BLaER1 (cell line): ENCODE measurements at regions not wholly inside any gene's neighbourhood (a gene's known extent, or its start where the extent isn't known, plus 50 kb on each side); places are given as distances from the start of the nearest gene placed in this dataset.

Source experiments
- H3K27ac ChIP-seq: shearing (Covaris generic); formaldehyde crosslinking; 2 replicates; pipeline ENCODE4 v1.8.1; 2022
- H3K27me3 ChIP-seq: shearing (Covaris generic); formaldehyde crosslinking; 2 replicates; pipeline ENCODE4 v1.8.1; 2022
- H3K36me3 ChIP-seq: shearing (Covaris generic); formaldehyde crosslinking; 2 replicates; pipeline ENCODE4 v1.8.1; 2022
- H3K4me1 ChIP-seq: shearing (Covaris generic); formaldehyde crosslinking; 2 replicates; pipeline ENCODE4 v1.8.1; 2022
- H3K4me2 ChIP-seq: shearing (Covaris generic); formaldehyde crosslinking; 2 replicates; pipeline ENCODE4 v1.8.1; 2022
- H3K4me3 ChIP-seq: shearing (Covaris generic); formaldehyde crosslinking; 2 replicates; pipeline ENCODE4 v1.8.1; 2022
- H3K9ac ChIP-seq: shearing (Covaris generic); formaldehyde crosslinking; 2 replicates; pipeline ENCODE4 v1.8.1; 2022
- H3K9me3 ChIP-seq: shearing (Covaris generic); formaldehyde crosslinking; 2 replicates; pipeline ENCODE4 v1.8.1; 2022
- H4K20me1 ChIP-seq: shearing (Covaris generic); formaldehyde crosslinking; 2 replicates; pipeline ENCODE4 v1.8.1; 2022
- Cebpa-rat ChIP-seq: shearing (Covaris generic); IDR thresholded peaks from 2 replicates; pipeline ENCODE4 v1.8.1; 2022

DNA sequence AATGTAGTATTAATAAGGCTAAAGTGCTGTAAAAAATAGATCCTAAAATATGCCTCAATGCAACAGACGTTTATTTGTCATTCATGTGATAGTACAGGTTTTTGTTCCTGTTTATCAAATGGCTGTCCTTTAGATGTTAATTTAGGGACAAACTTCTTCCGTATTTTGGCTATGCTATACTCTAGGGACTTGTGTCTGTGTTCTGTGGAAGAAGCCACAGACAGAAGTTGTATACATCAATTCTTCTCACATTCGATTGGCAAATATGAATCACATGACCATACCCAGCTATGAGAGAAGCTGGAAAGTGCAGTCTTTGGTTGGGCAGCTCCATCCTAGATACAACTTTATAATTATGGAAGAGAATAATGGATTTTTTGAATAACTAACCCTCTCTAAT, 232.7 kb upstream of the SNX7 start:
- Histone ChIP-seq H3K4me1 (peaks cover 25% of the 10 kb centered on the region), H3K27me3 (no peaks in the 10 kb centered on the region), H3K36me3 (no peaks in the 10 kb centered on the region), H4K20me1 (no peaks in the 10 kb centered on the region), H3K4me3 (no peak overlapping the region), H3K4me2 (peak overlapping the region; percentile 39), H3K9ac (no peak overlapping the region), H3K9me3 (no peaks in the 10 kb centered on the region), H3K27ac (no peak overlapping the region)
- no peak for TF ChIP-seq Cebpa-rat

DNA sequence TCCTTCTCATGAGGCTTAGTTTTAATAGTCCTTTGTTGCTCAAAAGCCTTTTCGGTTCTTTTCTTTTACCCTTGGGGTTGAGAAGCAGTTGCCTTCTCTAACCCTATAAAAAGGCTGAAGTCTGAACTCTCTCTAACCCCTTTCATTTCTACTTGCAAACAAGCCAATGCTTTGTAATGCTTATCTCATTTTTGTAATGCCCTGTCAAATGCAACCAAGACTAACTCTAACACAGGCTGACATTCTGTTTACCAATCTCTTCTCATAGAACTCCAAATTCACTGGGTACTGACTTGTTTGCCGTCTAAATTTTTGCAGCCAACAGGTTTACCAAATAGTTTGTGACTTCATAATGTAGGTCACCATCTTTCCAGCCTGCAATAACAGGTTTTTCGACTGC, 233.9 kb upstream of the SNX7 start:
- H3K4me1 ChIP-seq: peaks cover 25% of the 10 kb centered on the region
- no peak overlapping the region for H3K27ac ChIP-seq
- no peaks in the 10 kb centered on the region for H3K36me3 ChIP-seq
- no peak overlapping the region for H3K4me2 ChIP-seq
- H3K9me3 ChIP-seq: no peaks in the 10 kb centered on the region
- no peaks in the 10 kb centered on the region for H4K20me1 ChIP-seq
- no peaks in the 10 kb centered on the region for H3K27me3 ChIP-seq
- H3K4me3 ChIP-seq: no peak overlapping the region
- no peak overlapping the region for H3K9ac ChIP-seq
- TF ChIP-seq Cebpa-rat: no peak

DNA sequence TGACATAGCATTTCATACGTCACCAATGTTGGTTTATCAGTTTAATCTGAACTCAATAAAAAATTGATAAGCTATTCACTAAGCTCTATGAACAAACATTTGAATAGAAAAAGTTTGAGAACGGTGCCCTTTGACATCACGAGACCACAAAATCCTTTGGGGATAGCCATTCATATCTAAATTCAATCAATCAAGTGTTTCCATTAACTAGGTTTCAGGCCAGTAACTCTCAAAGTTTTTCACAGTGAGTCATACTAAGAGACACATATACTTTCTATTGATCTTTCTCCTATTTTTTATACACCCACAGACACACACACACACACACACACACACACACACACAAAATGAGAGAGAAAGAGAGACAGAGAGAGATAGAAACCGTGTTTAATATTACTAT, 235.4 kb upstream of the SNX7 start:
- Histone ChIP-seq H3K36me3 (no peaks in the 10 kb centered on the region), H3K4me1 (peaks cover 25% of the 10 kb centered on the region), H3K4me2 (peak overlapping the region; percentile 7; the same call in 1 of the 2 replicates), H3K9ac (no peak overlapping the region), H3K9me3 (no peaks in the 10 kb centered on the region), H3K4me3 (no peak overlapping the region), H4K20me1 (no peaks in the 10 kb centered on the region), H3K27me3 (no peaks in the 10 kb centered on the region), H3K27ac (no peak overlapping the region)
- no peak for TF ChIP-seq Cebpa-rat

DNA sequence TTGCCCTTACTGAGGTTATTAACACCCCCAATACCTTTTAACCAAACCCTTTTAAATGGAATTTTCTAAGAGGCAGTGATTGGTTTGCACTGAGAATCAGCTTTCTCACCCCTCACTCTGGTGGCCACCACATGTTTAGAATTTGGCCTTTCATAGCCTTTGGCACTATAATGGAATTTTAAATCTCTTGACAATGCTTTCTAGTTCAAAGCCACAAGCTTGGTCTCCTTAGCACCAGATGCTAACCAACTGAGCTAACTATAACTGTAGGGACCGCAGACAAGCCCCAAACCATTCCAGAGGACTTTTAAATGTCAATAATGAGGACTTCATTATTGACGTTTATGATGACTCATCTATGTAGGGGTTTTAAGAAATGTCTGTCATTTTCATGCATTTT, 238.7 kb upstream of the SNX7 start:
- Histone ChIP-seq H3K27ac (no peak overlapping the region), H3K4me2 (no peak overlapping the region), H3K27me3 (no peaks in the 10 kb centered on the region), H3K4me3 (no peak overlapping the region), H4K20me1 (no peaks in the 10 kb centered on the region), H3K36me3 (no peaks in the 10 kb centered on the region), H3K9ac (no peak overlapping the region), H3K9me3 (no peaks in the 10 kb centered on the region), H3K4me1 (peaks cover 10% of the 10 kb centered on the region; the same call in 1 of the 2 replicates)
- TF ChIP-seq Cebpa-rat: no peak

DNA sequence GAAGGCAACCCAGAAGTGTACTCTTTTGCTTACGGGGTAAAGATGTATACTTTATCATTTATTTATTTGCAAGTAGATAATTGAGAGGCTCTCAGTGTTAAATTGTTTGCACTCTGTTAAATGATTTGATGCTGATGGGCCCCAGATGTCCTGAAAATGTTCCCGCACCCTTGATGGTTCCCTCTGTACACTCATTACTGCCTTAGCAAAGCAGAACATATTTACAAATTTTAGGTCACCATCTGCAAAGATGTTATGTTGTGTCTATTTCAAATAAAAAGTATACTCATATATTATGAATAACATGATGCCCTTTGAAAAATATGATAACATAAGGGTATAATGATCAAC, 240.5 kb upstream of the SNX7 start:
- H3K9ac ChIP-seq: no peak overlapping the region
- no peaks in the 10 kb centered on the region for H3K36me3 ChIP-seq
- H3K4me2 ChIP-seq: no peak overlapping the region
- H3K4me3 ChIP-seq: no peak overlapping the region
- H3K27me3 ChIP-seq: no peaks in the 10 kb centered on the region
- TF ChIP-seq Cebpa-rat: no peak
- no peak overlapping the region for H3K27ac ChIP-seq
- H4K20me1 ChIP-seq: no peaks in the 10 kb centered on the region
- no peaks in the 10 kb centered on the region for H3K9me3 ChIP-seq
- peaks cover under 1% of the 10 kb centered on the region; the same call in 1 of the 2 replicates for H3K4me1 ChIP-seq

DNA sequence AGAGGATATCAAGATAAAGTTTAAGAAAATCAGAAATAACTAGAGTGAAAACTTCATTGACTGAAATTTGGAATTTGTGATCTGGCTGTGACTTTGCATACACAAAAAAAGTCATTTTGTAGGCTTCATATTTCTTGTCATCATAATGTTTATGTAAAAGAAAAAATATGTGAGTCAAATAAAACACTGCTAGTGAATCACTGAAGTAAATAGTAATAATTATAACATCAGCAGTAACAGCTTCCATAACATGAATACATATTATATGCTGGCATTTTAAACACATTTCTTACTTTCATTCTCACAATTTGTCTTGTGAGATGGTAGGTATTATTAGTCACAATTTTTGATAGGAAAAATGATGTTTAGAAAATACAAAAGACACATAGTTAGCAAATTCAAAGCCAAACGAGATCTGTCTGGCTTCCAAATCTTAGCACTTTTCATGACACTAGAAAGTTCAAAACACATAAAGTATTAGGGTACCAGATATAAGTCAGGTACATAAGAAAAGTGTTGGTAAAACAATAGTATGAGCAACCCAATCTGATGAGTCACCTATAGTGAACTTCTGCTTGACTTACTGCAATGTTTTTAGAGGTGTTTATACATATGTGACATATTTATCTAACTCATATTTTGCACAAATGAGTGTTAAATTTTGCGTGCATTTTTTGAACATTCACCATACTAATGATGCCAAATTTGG, 241.0 kb upstream of the SNX7 start:
- Histone ChIP-seq H3K4me1 (no peaks in the 10 kb centered on the region), H3K9ac (no peak overlapping the region), H3K27ac (no peak overlapping the region), H3K4me3 (no peak overlapping the region), H3K4me2 (no peak overlapping the region), H4K20me1 (no peaks in the 10 kb centered on the region), H3K9me3 (no peaks in the 10 kb centered on the region), H3K36me3 (no peaks in the 10 kb centered on the region), H3K27me3 (no peaks in the 10 kb centered on the region)
- TF ChIP-seq Cebpa-rat: no peak

DNA sequence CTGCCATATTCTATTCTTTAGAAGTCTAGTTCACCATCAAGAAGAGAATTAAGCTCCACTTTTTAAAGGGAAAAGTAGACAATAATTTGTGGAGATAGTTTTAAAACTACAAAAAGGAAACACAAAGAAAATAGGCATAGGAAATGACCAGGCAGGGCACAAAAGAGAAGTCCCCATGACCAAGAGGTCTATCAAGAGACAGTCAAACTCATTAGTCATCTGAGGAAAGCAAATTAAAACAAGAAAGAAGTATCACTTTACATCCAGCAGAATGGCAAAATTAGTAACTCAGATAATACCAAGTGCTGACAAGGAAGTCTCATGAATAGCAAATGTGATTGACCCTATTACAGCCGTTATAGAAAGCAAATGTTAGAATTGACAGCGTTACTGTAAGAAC, 243.7 kb upstream of the SNX7 start:
- Histone ChIP-seq H3K9me3 (no peaks in the 10 kb centered on the region), H3K4me1 (no peaks in the 10 kb centered on the region)

DNA sequence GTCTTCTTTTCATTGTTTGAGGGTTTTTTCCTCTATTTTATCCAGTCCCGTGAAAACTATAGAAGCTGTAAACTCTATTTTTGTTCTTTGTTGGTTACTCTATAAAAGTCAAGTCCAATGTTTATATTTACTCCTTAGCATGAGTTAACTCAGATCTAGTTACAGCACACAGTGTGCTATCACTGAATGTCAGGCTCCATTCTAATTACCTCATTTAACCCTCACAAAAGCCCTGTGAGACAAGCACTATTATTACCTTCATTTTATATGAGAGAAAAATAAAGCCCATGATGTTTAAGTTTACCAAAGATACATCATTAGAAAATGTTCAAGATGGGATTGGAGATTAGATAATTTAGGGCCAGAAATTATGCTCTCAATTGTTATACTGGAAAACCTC, 251.4 kb upstream of the SNX7 start:
- no peak overlapping the region for H3K9ac ChIP-seq
- no peaks in the 10 kb centered on the region for H3K9me3 ChIP-seq
- no peak overlapping the region for H3K4me3 ChIP-seq
- no peak overlapping the region for H3K4me2 ChIP-seq
- no peaks in the 10 kb centered on the region for H3K27me3 ChIP-seq
- H3K27ac ChIP-seq: no peak overlapping the region
- H3K4me1 ChIP-seq: peaks cover 8% of the 10 kb centered on the region; the same call in 1 of the 2 replicates
- no peak for TF ChIP-seq Cebpa-rat
- no peaks in the 10 kb centered on the region for H4K20me1 ChIP-seq
- no peaks in the 10 kb centered on the region for H3K36me3 ChIP-seq

More for the DNA sequence above, 243.7 kb upstream of the SNX7 start:
- no peak for TF ChIP-seq Cebpa-rat
- Histone ChIP-seq H3K9ac (no peak overlapping the region), H3K4me2 (no peak overlapping the region), H3K27me3 (no peaks in the 10 kb centered on the region), H3K4me3 (no peak overlapping the region), H3K36me3 (no peaks in the 10 kb centered on the region), H4K20me1 (no peaks in the 10 kb centered on the region), H3K27ac (no peak overlapping the region)

DNA sequence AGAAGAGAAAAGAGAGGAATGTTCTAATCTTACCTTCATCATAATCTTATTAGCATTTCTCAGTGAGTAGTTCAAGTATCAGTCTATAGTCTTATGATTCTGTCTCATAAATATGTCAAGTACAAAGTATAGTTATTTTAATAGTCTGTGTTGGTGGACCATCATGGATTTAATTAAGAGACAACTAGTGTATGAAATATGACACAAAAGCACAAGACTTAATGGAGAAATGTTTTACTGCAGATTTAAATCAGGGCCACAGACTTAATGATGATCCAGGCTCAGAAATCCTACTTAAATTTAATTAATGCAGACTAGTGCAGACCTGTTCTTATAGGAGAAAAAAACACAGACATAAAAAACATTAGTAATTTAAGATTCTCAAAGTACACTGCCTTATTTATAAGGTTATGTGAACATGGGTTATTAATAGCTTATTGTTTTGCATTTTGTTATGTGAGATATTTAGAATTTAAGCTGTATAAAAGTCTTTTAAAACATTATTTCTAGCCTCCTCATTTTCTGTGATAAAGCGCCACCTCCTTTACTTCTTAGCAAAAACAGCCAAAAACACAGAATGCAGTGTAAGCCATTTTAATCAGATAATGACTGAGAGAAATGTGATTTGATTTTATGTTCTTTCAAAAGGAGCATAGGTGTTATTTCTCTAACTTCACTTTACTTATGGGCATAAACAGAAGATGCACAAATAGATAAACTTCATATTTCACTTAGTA, 255.0 kb upstream of the SNX7 start:
- Histone ChIP-seq H4K20me1 (no peaks in the 10 kb centered on the region), H3K27me3 (no peaks in the 10 kb centered on the region), H3K9ac (no peak overlapping the region), H3K9me3 (no peaks in the 10 kb centered on the region), H3K36me3 (no peaks in the 10 kb centered on the region), H3K27ac (no peak overlapping the region), H3K4me1 (peaks cover 37% of the 10 kb centered on the region), H3K4me3 (no peak overlapping the region), H3K4me2 (no peak overlapping the region)
- TF ChIP-seq Cebpa-rat: no peak

DNA sequence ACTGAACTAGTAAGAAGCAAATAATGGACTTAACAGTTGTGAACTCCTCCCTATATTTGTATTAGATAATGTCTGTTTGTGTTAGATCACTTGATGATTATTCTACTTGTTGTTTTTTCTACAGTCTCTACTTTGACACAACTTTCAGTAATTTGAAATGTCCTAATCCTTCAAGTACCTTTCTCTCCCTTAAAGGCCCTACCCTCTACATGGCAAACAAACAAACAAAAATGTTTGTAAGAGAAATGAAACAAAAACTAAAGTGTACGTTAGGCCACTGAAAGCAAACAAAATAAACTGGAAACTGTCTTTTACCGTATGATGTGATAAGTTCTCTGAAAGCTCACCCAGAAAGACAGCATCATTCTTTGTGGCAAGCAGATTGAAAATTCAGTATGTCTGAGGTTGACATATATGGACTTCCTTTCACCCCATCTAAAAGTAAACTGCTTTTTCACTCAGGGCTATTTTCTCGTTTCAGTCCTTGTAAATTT, 255.9 kb upstream of the SNX7 start:
- H3K4me3 ChIP-seq: no peak overlapping the region
- H3K27ac ChIP-seq: no peak overlapping the region

More for the DNA sequence above, 255.9 kb upstream of the SNX7 start:
- Histone ChIP-seq H3K4me1 (peaks cover 37% of the 10 kb centered on the region), H4K20me1 (no peaks in the 10 kb centered on the region), H3K4me2 (no peak overlapping the region), H3K9ac (no peak overlapping the region), H3K27me3 (no peaks in the 10 kb centered on the region), H3K9me3 (no peaks in the 10 kb centered on the region), H3K36me3 (no peaks in the 10 kb centered on the region)
- TF ChIP-seq Cebpa-rat: no peak
